H9 (cell line): ENCODE measurements at regions not wholly inside any gene's neighbourhood (a gene's known extent, or its start where the extent isn't known, plus 50 kb on each side); places are given as distances from the start of the nearest gene placed in this dataset.

ENCODE experiments used
- DNase-seq: peaks from one replicate; pipeline ENCODE4 v3.0.0-alpha.2; 2017
- H2AFZ ChIP-seq: one replicate; pipeline ENCODE4 v1.6.1; 2013; ENCODE audit warnings: mild to moderate bottlenecking, low read length, control low read depth, moderate library complexity
- H2AK5ac ChIP-seq: 2 replicates; pipeline ENCODE4 v1.6.1; 2013; ENCODE audit warnings: low read length, control low read depth, mixed read lengths; ENCODE audit not compliant: insufficient read length
- H2BK120ac ChIP-seq: one replicate; pipeline ENCODE4 v1.6.1; 2013; ENCODE audit warnings: low read depth, mild to moderate bottlenecking, low read length, control low read depth, inconsistent platforms; ENCODE audit not compliant: poor library complexity, severe bottlenecking
- H2BK12ac ChIP-seq: 2 replicates; pipeline ENCODE4 v1.6.1; 2013; ENCODE audit warnings: low read length, control low read depth, mixed read lengths, low read depth; ENCODE audit not compliant: insufficient read length
- H2BK15ac ChIP-seq: 2 replicates; pipeline ENCODE4 v1.6.1; 2013; ENCODE audit warnings: low read depth, low read length, control low read depth
- H2BK20ac ChIP-seq: one replicate; pipeline ENCODE4 v1.6.1; 2013; ENCODE audit warnings: low read depth, mild to moderate bottlenecking, low read length, control low read depth, inconsistent platforms; ENCODE audit not compliant: poor library complexity, severe bottlenecking
- H2BK5ac ChIP-seq: 2 replicates; pipeline ENCODE4 v1.6.1; 2013; ENCODE audit warnings: low read length, control low read depth, mixed read lengths; ENCODE audit not compliant: insufficient read length
- H3K14ac ChIP-seq: 2 replicates; pipeline ENCODE4 v1.6.1; 2013; ENCODE audit warnings: low read length, control low read depth; ENCODE audit not compliant: insufficient read depth
- H3K18ac ChIP-seq: 2 replicates; pipeline ENCODE4 v1.6.1; 2013; ENCODE audit warnings: low read depth, mild to moderate bottlenecking, mixed read lengths, low read length, control low read depth; ENCODE audit not compliant: insufficient read length
- H3K23ac ChIP-seq: 2 replicates; pipeline ENCODE4 v1.6.1; 2013; ENCODE audit warnings: low read length, control low read depth, mixed read lengths, low read depth; ENCODE audit not compliant: insufficient read length
- H3K23me2 ChIP-seq: 2 replicates; pipeline ENCODE4 v1.6.1; 2013; ENCODE audit warnings: low read depth, mild to moderate bottlenecking, mixed read lengths, low read length, control low read depth; ENCODE audit not compliant: insufficient read length, poor library complexity, severe bottlenecking
- H3K27ac ChIP-seq: 2 replicates; pipeline ENCODE4 v1.5.1; 2013; ENCODE audit warnings: low read length, control low read depth, mixed read lengths, low read depth; ENCODE audit not compliant: insufficient read length
- H3K27me3 ChIP-seq: 2 replicates; pipeline ENCODE4 v1.6.1; 2013; ENCODE audit warnings: low read length, control low read depth, inconsistent platforms; ENCODE audit not compliant: insufficient read depth
- H3K4ac ChIP-seq: 2 replicates; pipeline ENCODE4 v1.6.1; 2013; ENCODE audit warnings: low read depth, mild to moderate bottlenecking, control low read depth, inconsistent platforms, low read length, moderate library complexity
- H3K4me1 ChIP-seq: 2 replicates; pipeline ENCODE4 v1.6.1; 2013; ENCODE audit warnings: low read length, control low read depth, inconsistent platforms; ENCODE audit not compliant: insufficient read depth
- H3K4me2 ChIP-seq: 2 replicates; pipeline ENCODE4 v1.6.1; 2013; ENCODE audit warnings: low read length, control low read depth, mixed read lengths; ENCODE audit not compliant: insufficient read length, insufficient read depth
- H3K56ac ChIP-seq: 2 replicates; pipeline ENCODE4 v1.6.1; 2013; ENCODE audit warnings: low read depth, mild to moderate bottlenecking, mixed read lengths, low read length, control low read depth; ENCODE audit not compliant: insufficient read length
- H3K79me1 ChIP-seq: 2 replicates; pipeline ENCODE4 v1.6.1; 2013; ENCODE audit warnings: low read depth, mild to moderate bottlenecking, moderate library complexity, low read length, control low read depth, inconsistent platforms; ENCODE audit not compliant: insufficient read depth, poor library complexity, severe bottlenecking
- H3K79me2 ChIP-seq: 2 replicates; pipeline ENCODE4 v1.6.1; 2013; ENCODE audit warnings: low read length, control low read depth, inconsistent platforms; ENCODE audit not compliant: insufficient read depth
- H3K9ac ChIP-seq: 2 replicates; pipeline ENCODE4 v1.6.1; 2013; ENCODE audit warnings: low read length, control low read depth, mixed read lengths; ENCODE audit not compliant: insufficient read length; ENCODE audit errors: extremely low read depth
- H3K9me3 ChIP-seq: one replicate; pipeline ENCODE4 v1.6.1; 2013; ENCODE audit warnings: low read depth, low read length, inconsistent platforms; ENCODE audit not compliant: control insufficient read depth
- H3T11ph ChIP-seq: one replicate; pipeline ENCODE4 v1.6.1; 2013; ENCODE audit warnings: mild to moderate bottlenecking, low read length, control low read depth, inconsistent platforms
- H4K20me1 ChIP-seq: one replicate; pipeline ENCODE4 v1.6.1; 2013; ENCODE audit not compliant: control insufficient read depth, insufficient read length, insufficient read depth
- H4K5ac ChIP-seq: 2 replicates; pipeline ENCODE4 v1.6.1; 2013; ENCODE audit warnings: low read depth, mild to moderate bottlenecking, mixed read lengths, low read length, control low read depth; ENCODE audit not compliant: insufficient read length
- H4K8ac ChIP-seq: replicated peaks from 2 replicates; pipeline ENCODE4 v1.6.1; 2013; ENCODE audit warnings: low read length, control low read depth, mixed read lengths, low read depth; ENCODE audit not compliant: insufficient read length
- H4K91ac ChIP-seq: 2 replicates; pipeline ENCODE4 v1.6.1; 2013; ENCODE audit warnings: low read depth, mild to moderate bottlenecking, moderate library complexity, mixed read lengths, low read length, control low read depth; ENCODE audit not compliant: insufficient read length
- H3K27ac Mint-ChIP-seq, 3 experiments: 2 replicates in 2 of 3; 3 replicates in 1 of 3; pipeline ENCODE4 v1.8.0; 2020 to 2021; ENCODE audit warnings: mixed read lengths in 3 of 3, mild to moderate bottlenecking in 1 of 3, moderate library complexity in 1 of 3
- H3K27me3 Mint-ChIP-seq: 2 replicates; pipeline ENCODE4 v1.8.0; 2021; ENCODE audit warnings: low read depth, mild to moderate bottlenecking, moderate library complexity, mixed read lengths
- H3K36me3 Mint-ChIP-seq, 3 experiments: 2 replicates in 2 of 3; 3 replicates in 1 of 3; pipeline ENCODE4 v1.8.0; 2020 to 2021; ENCODE audit warnings: low read depth in 3 of 3, mixed read lengths in 3 of 3; ENCODE audit not compliant: insufficient read depth in 1 of 3
- H3K4me1 Mint-ChIP-seq, 2 experiments: 2 replicates each; pipeline ENCODE4 v1.8.0; 2020; ENCODE audit warnings: mixed read lengths in 2 of 2
- H3K4me3 Mint-ChIP-seq, 2 experiments: 2 replicates in 1 of 2; 3 replicates in 1 of 2; pipeline ENCODE4 v1.8.0; 2020 to 2021; ENCODE audit warnings: mild to moderate bottlenecking in 2 of 2, mixed read lengths in 2 of 2, moderate library complexity in 1 of 2
- H3K9me3 Mint-ChIP-seq, 2 experiments: 2 replicates in 1 of 2; 3 replicates in 1 of 2; pipeline ENCODE4 v1.8.0; 2020; ENCODE audit warnings: mild to moderate bottlenecking in 2 of 2, mixed read lengths in 2 of 2, moderate library complexity in 1 of 2
- CTCF ChIP-seq: fragments of 200-600 bp; sonication (generic); conservative IDR thresholded peaks from 3 replicates; pipeline ENCODE4 v1.8.0; 2021; ENCODE audit warnings: antibody characterized with exemption, mild to moderate bottlenecking
- WGBS: extraction: QIAGEN DNeasy Blood & Tissue Kit; methylation state at CpG from one replicate; pipeline ENCODE4 v1.1.7; 2013; ENCODE audit warnings: missing lambda C conversion rate, low lambda C conversion rate, mixed read lengths; ENCODE audit not compliant: insufficient read length; ENCODE audit errors: extremely low coverage; 5-methylcytosine and 5-hydroxymethylcytosine counted together

GRCh38 chr18:67805261-67805660 is 288.7 kb upstream of the DSEL start:
- no peak overlapping the region for H3K23ac ChIP-seq
- no peaks in the 10 kb centered on the region for H4K20me1 ChIP-seq
- no peak overlapping the region for H3K4ac ChIP-seq
- TF ChIP-seq CTCF = no peak
- H4K8ac ChIP-seq = no peak overlapping the region
- no peaks in the 10 kb centered on the region for H3K23me2 ChIP-seq
- H2BK120ac ChIP-seq = no peak overlapping the region
- no peak overlapping the region for H2BK15ac ChIP-seq
- H4K5ac ChIP-seq = peak overlapping the region; percentile 50
- no peak overlapping the region for H3K18ac ChIP-seq
- Mint-ChIP-seq H3K27ac (no peak overlapping the region), H3K4me3 (no peak overlapping the region), H3K27me3 (no peaks in the 10 kb centered on the region), H3K4me1 (no peaks in the 10 kb centered on the region), H3K9me3 (peaks cover 22 to 25% of the 10 kb centered on the region in 2 experiments), H3K36me3 (peaks cover 7 to 21% (median 14%) of the 10 kb centered on the region in 3 experiments; a peak in 6 of 7 replicates)
- H2AFZ ChIP-seq = no peak overlapping the region
- no peak overlapping the region for H3T11ph ChIP-seq
- DNase-seq = no peak
- no peaks in the 10 kb centered on the region for H3K4me1 ChIP-seq
- WGBS = no CpG with 5 or more reads among the region's 6 CpGs
- no peak overlapping the region for H2BK20ac ChIP-seq
- no peak overlapping the region for H3K56ac ChIP-seq
- H2BK12ac ChIP-seq = no peak overlapping the region
- no peaks in the 10 kb centered on the region for H3K79me1 ChIP-seq
- no peak overlapping the region for H3K14ac ChIP-seq
- no peak overlapping the region for H3K4me2 ChIP-seq
- H3K9me3 ChIP-seq = peaks cover 7% of the 10 kb centered on the region
- no peak overlapping the region for H2BK5ac ChIP-seq
- H3K27me3 ChIP-seq = no peaks in the 10 kb centered on the region
- no peak overlapping the region for H2AK5ac ChIP-seq
- H3K79me2 ChIP-seq = no peaks in the 10 kb centered on the region
- H3K27ac ChIP-seq = no peak overlapping the region
- H4K91ac ChIP-seq = no peak overlapping the region
- H3K9ac ChIP-seq = no peak overlapping the region
